ENCODE measurements at regions not wholly inside any gene's neighbourhood (a gene's known extent, or its start where the extent isn't known, plus 50 kb on each side); places are given as distances from the start of the nearest gene placed in this dataset.
"Not testable (repeated sequence)": the region's sequence is repeated elsewhere in the genome, so short reads cannot be mapped to it uniquely, and the experiment has no call there.

DNA sequence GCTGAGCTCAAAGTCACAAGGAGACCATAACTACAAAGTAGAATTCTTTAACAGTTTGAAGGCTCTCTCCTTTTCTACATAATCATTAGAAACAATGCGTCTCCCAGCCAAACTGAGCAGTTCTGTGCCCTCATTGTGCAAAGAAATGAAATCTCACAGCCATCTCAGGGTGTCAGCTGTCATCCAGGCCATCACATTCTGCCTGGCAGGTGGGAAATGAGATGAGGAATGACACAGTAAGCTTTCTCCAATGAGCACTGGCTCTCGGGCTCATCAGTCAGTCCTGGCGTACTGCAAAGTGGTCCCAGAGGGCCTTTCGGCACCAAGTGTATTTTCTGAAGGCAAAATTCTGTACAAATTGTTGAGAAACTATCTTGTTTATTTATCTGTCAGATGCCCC, 306.5 kb downstream of the KCTD12 start:
- peaks cover 39% of the 10 kb centered on the region for H3K9me3 Mint-ChIP-seq
- no peak for TF ChIP-seq CTCF (IDR thresholded peaks at IDR 0.05; ENCODE audit: unreplicated experiment in 3 of 3)
- H3K27me3 Mint-ChIP-seq (ENCODE audit: low read depth), result no peaks in the 10 kb centered on the region
- H3K4me3 Mint-ChIP-seq, result no peak overlapping the region
- no peak overlapping the region for H3K27ac Mint-ChIP-seq
- no peaks in the 10 kb centered on the region for H3K4me1 Mint-ChIP-seq
- H3K36me3 Mint-ChIP-seq (ENCODE audit: low read depth), result no peaks in the 10 kb centered on the region

GRCh38 chr13:76575634-76576033, 310.6 kb downstream of the KCTD12 start:
- H3K4me3 Mint-ChIP-seq; H3K4me1 Mint-ChIP-seq; H3K27me3 Mint-ChIP-seq (ENCODE audit: low read depth); H3K36me3 Mint-ChIP-seq (ENCODE audit: low read depth); H3K27ac Mint-ChIP-seq: not testable (repeated sequence)
- H3K9me3 Mint-ChIP-seq, result peaks cover 41% of the 10 kb centered on the region

- no peaks in the 10 kb centered on the region for H3K4me1 Mint-ChIP-seq
- H3K9me3 Mint-ChIP-seq, result peaks cover 11% of the 10 kb centered on the region
- no peaks in the 10 kb centered on the region for H3K27me3 Mint-ChIP-seq (ENCODE audit: low read depth)
- TF ChIP-seq CTCF (IDR thresholded peaks at IDR 0.05; ENCODE audit: unreplicated experiment in 3 of 3), result no peak
- no peaks in the 10 kb centered on the region for H3K36me3 Mint-ChIP-seq (ENCODE audit: low read depth)
- H3K4me3 Mint-ChIP-seq, result no peak overlapping the region
- no peak overlapping the region for H3K27ac Mint-ChIP-seq
Measured at GRCh38 chr13:76570510-76570971, 315.7 kb downstream of the KCTD12 start.

DNA sequence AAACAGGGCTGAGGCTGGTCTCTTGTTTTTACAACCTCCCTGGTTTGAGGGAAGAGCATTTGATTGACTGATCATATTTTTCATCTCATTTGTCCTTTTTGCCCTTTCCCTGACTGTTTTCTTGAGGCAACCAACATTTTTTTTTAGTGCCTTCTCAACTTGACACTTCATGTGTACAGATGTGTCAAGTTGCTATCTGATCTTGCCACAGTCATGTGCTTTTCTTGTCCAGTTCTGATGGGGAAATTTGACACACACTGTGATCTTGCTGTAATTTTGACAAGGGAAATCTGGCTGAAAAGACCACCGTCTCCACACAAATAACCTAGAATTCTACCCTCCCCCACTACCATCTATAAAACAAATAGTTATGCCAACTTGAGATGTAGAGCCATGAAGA, 329.6 kb downstream of the KCTD12 start:
- no peak overlapping the region for H3K4me3 Mint-ChIP-seq
- peaks cover 5% of the 10 kb centered on the region for H3K4me1 Mint-ChIP-seq
- H3K27me3 Mint-ChIP-seq (ENCODE audit: low read depth), result no peaks in the 10 kb centered on the region
- no peaks in the 10 kb centered on the region for H3K36me3 Mint-ChIP-seq (ENCODE audit: low read depth)
- no peak for TF ChIP-seq CTCF (IDR thresholded peaks at IDR 0.05; ENCODE audit: unreplicated experiment in 3 of 3)
- no peaks in the 10 kb centered on the region for H3K9me3 Mint-ChIP-seq
- no peak overlapping the region for H3K27ac Mint-ChIP-seq

GRCh38 chr13:76552807-76553206, 333.4 kb downstream of the KCTD12 start:
- Mint-ChIP-seq H3K27me3 (ENCODE audit: low read depth) (no peaks in the 10 kb centered on the region), H3K27ac (no peak overlapping the region)
- TF ChIP-seq CTCF (IDR thresholded peaks at IDR 0.05; ENCODE audit: unreplicated experiment in 3 of 3), result no peak

GRCh38 chr13:76552041-76552772, 334.0 kb downstream of the KCTD12 start:
- Mint-ChIP-seq H3K27me3 (ENCODE audit: low read depth) (no peaks in the 10 kb centered on the region), H3K27ac (no peak overlapping the region), H3K9me3 (no peaks in the 10 kb centered on the region), H3K36me3 (ENCODE audit: low read depth) (no peaks in the 10 kb centered on the region), H3K4me1 (peaks cover 5% of the 10 kb centered on the region), H3K4me3 (no peak overlapping the region)
- no peak for TF ChIP-seq CTCF (IDR thresholded peaks at IDR 0.05; ENCODE audit: unreplicated experiment in 3 of 3)

More at GRCh38 chr13:76552807-76553206, 333.4 kb downstream of the KCTD12 start:
- H3K4me3 Mint-ChIP-seq, result no peak overlapping the region
- H3K4me1 Mint-ChIP-seq, result peaks cover 5% of the 10 kb centered on the region
- no peaks in the 10 kb centered on the region for H3K36me3 Mint-ChIP-seq (ENCODE audit: low read depth)
- H3K9me3 Mint-ChIP-seq, result no peaks in the 10 kb centered on the region
